Daoy (cell line): ENCODE measurements at regions not wholly inside any gene's neighbourhood (a gene's known extent, or its start where the extent isn't known, plus 50 kb on each side); places are given as distances from the start of the nearest gene placed in this dataset.

Source experiments
- DNase-seq: peaks from one replicate; pipeline ENCODE4 v3.0.0-alpha.2; 2015; ENCODE audit warnings: low read depth

- no peak for DNase-seq
Observed at GRCh38 chr9:80012557-80013330, 441.0 kb downstream of the TLE4 start.

GRCh38 chr9:80009204-80009603 is 437.4 kb downstream of the TLE4 start:
- DNase-seq = no peak

- no peak for DNase-seq
Observed at GRCh38 chr9:80004714-80005113, 432.9 kb downstream of the TLE4 start.

GRCh38 chr9:79990536-79990935 is 418.8 kb downstream of the TLE4 start:
- DNase-seq = no peak

GRCh38 chr9:79989079-79989478 is 417.3 kb downstream of the TLE4 start:
- DNase-seq = no peak

- DNase-seq = no peak
Observed at GRCh38 chr9:79988126-79988525, 416.4 kb downstream of the TLE4 start.

- no peak for DNase-seq
Observed at GRCh38 chr9:79986437-79986836, 414.7 kb downstream of the TLE4 start.

- no peak for DNase-seq
Observed at GRCh38 chr9:79985772-79986171, 414.0 kb downstream of the TLE4 start.

- DNase-seq = no peak
Observed at GRCh38 chr9:79985264-79985663, 413.5 kb downstream of the TLE4 start.

GRCh38 chr9:79984429-79985067 is 412.8 kb downstream of the TLE4 start:
- no peak for DNase-seq

- DNase-seq = no peak
Observed at GRCh38 chr9:79980432-79980831, 408.7 kb downstream of the TLE4 start.

GRCh38 chr9:79977510-79978197 is 405.9 kb downstream of the TLE4 start:
- peak; percentile 21 for DNase-seq

- no peak for DNase-seq
Observed at GRCh38 chr9:79977074-79977435, 405.3 kb downstream of the TLE4 start.

- DNase-seq = no peak
Observed at GRCh38 chr9:79976257-79977073, 404.7 kb downstream of the TLE4 start.

- DNase-seq = no peak
Observed at GRCh38 chr9:79975621-79976256, 404.0 kb downstream of the TLE4 start.

- DNase-seq = no peak
Observed at GRCh38 chr9:79974806-79975422, 403.1 kb downstream of the TLE4 start.

GRCh38 chr9:79973627-79974026 is 401.9 kb downstream of the TLE4 start:
- DNase-seq = no peak

GRCh38 chr9:79970146-79970425 is 398.3 kb downstream of the TLE4 start:
- DNase-seq = no peak

- DNase-seq = no peak
Observed at GRCh38 chr9:79969393-79970145, 397.8 kb downstream of the TLE4 start.

GRCh38 chr9:79968533-79968932 is 396.8 kb downstream of the TLE4 start:
- no peak for DNase-seq

- DNase-seq = no peak
Observed at GRCh38 chr9:79962836-79963235, 391.1 kb downstream of the TLE4 start.
